ENCODE measurements at regions not wholly inside any gene's neighbourhood (a gene's known extent, or its start where the extent isn't known, plus 50 kb on each side); places are given as distances from the start of the nearest gene placed in this dataset.
"Not testable (repeated sequence)": the region's sequence is repeated elsewhere in the genome, so short reads cannot be mapped to it uniquely, and the experiment has no call there.

GRCh38 chr3:102905811-102906210, 471.0 kb downstream of the ZPLD1 start:
- DNase-seq (ENCODE audit: low read depth, low spot score), result no peak

- DNase-seq (ENCODE audit: low read depth, low spot score), result no peak
Measured at GRCh38 chr3:102906818-102907217, 472.0 kb downstream of the ZPLD1 start.

DNA sequence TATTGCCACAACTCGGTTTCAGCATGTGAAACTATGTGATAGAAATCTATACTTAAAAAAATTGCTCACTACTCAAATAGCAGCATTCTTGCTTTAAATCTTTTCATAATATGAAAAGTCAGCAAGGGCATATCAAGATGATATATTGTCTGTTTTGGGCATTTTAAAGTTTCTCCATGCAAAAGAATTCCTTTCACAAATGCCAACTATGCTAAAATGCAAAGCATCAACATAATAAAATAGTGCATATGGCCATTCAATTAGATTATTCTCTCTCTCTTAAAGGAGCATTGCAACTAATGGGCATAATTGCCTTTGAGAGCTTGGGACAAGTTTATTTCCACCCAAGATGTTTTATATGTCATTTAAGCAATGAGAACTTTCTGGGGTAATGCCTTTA, 475.1 kb downstream of the ZPLD1 start:
- DNase-seq (ENCODE audit: low read depth, low spot score), result no peak

DNA sequence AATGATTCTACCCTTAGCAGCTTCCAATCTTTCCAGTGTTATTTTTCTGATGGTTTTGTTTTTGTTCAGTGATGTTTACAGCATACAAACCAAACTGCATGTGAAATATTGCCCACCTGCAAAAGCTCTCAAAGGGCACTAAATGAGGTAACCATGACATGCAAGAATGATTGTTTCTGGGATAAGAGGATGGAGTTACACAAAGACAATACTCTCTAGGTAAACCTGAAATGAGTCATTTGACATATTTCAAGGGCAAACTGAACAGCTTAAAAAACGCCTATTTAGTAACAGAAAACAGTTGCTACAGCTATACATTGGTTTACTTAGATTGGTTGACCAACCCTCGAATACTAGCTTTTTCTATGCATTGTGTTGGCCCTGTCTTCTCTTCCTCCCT, 481.7 kb downstream of the ZPLD1 start:
- DNase-seq (ENCODE audit: low read depth, low spot score), result no peak

DNA sequence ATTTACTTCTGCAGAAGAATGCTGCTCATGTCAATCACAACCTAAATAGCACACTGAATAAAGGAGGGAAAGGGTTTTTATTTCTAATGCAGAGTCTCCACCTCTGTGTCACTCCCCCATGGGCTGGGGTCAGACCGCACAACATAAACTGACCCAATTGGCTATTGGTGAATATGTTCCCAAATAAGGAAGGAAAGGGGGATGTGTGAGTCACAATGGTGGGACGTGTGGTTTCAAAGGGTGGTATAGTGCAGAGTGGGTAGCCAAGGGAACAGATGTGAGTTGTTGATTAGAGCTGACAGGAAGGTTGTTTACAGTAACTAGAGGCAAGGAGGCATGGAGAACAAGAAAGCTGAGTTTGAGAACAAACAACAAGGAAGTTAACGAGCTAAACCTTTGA, 491.8 kb downstream of the ZPLD1 start:
- DNase-seq (ENCODE audit: low read depth, low spot score), result no peak

GRCh38 chr3:102933377-102933776, 498.6 kb downstream of the ZPLD1 start:
- DNase-seq (ENCODE audit: low read depth, low spot score), result no peak

GRCh38 chr3:102936511-102937045, 501.8 kb downstream of the ZPLD1 start:
- no peak for DNase-seq (ENCODE audit: low read depth, low spot score)

GRCh38 chr3:102941786-102942185, 507.0 kb downstream of the ZPLD1 start:
- DNase-seq (ENCODE audit: low read depth, low spot score), result no peak

- not testable (repeated sequence) for DNase-seq (ENCODE audit: low read depth, low spot score)
Measured at GRCh38 chr3:102946445-102946844, 511.6 kb downstream of the ZPLD1 start.

DNA sequence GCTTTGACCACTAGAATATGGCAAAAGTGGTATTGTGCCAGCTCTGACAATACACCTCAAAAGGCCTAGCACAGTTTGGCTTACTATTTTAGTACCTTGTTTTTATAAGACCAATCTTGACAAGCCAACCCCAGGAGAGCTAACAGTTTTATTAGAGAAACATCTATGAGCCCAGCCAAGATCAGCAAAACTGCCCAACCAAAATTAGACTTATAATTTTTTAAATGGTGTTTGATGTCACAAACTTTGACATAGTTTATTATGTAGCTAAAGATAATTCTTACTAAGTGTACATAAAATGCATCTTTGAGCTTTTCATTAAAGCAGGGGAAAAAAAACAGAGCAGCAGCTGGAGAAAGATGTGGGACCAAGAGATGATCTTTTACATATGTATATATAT, 537.5 kb downstream of the ZPLD1 start:
- DNase-seq (ENCODE audit: low read depth, low spot score), result no peak

DNA sequence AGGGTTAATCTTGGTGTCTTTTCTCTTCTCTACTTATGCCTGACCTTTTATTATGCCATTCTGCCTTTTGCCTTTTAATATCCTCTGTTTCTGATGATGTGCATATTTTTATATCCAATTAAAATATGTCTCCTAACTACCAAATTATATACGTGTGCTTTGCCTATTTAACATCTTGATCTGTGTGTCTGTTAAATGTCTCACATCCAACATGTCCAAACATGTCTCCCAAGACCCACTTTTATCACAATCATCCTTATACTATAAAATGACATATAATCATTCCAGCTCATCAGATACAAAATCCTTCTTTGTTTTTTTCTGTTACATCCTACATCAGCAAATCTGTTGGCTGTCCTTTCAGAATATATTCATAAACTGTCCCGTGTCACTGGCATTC, 539.5 kb downstream of the ZPLD1 start:
- DNase-seq (ENCODE audit: low read depth, low spot score), result no peak

DNA sequence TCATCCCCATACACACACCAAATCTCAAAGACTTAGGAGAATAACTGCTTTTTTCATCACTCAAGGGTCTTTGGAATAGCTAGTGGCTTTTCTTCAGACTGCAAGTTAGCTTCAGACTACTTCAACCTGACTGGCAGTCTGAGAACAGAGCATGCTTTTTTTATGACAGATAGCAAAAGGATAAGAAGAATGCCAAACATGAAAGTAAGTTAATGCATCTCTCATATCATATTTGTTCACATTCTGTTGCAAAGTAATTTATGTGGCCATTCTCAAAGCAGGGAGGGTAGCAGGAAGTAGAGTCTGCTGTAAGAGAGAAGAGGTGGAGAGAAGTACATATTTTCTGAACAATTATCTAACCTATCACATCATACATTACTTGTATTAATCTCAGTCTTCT, 544.4 kb downstream of the ZPLD1 start:
- DNase-seq (ENCODE audit: low read depth, low spot score), result no peak

DNA sequence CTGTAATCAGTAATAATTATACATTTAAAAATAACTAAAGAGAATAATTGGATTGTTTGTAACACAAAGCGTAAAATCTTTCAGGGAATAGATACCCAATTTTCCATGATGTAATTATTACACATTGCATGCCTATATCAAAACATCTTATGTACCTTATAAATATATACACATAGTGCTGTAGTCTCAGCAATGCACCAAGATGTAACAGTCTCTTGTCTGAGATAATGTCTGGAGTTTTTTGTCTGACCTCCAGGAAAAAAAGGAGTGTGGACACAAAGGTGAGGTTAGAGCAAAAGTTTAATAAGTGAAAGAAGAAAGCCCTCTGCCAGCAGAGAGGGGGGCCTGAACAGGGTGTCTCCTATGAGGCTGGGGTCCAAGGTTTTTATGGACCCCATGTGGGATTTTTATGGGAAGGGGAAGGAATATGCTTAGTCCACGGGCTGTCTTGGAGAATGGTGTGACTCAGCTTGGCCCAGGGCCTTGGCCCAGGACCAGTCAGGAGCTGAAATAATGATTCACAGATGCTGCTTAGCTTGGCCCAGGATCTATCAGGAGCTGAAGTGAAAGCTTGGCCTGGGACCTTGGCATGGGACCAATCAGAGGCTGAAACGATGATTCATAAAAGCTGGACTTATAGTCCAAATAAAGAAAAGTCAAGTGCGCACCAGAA, 545.0 kb downstream of the ZPLD1 start:
- DNase-seq (ENCODE audit: low read depth, low spot score), result no peak

DNA sequence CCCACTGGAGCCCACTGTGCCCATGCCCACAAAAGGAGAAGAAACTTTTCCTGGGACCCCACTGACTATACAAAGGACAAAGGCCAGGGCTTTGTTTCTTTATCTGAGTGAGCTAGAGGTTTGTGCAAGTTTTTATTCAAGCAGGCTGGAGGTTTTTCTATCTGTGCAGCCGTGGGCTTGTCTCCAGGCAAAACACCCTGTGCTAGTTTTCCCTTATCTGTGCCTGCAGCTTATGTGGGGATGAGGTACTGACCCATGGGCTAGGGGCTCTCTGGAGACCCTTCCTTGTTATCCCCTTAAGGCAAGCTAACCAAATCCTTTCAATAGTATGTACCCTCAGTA, 545.5 kb downstream of the ZPLD1 start:
- no peak for DNase-seq (ENCODE audit: low read depth, low spot score)

DNA sequence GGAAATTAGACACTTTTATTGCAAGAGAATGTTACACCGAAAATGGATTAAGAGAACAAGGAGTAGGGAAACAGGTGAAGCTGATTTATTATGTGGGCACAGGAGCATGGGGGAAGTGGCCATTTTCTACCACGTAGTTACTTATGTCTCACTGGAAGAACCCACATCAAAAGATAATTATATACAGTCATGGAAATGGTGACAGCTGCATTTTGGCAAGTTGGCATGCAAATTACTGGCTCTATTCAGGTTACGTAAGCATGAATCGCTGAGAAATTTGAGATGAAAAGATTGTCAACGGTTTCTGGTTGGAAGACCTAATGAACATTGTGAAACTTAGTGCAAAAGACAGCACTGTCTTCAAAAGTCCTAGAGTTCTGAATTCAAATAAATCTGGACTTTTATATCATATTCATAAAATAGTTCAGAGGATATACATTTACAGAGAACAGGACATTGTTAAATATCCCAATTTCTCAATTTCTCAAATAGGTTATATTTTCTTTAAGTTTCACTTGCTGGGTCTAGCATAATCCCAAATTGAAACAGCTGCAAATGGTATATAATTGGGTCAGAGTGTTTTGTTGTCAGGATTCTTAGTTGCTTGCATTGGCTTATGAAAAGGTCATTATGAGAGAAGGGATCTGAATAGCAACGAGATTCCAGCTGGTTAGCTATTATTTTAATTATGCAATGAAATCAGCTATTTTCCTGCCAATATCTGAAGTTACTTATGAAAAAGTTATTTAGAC, 567.8 kb downstream of the ZPLD1 start:
- DNase-seq (ENCODE audit: low read depth, low spot score), result no peak

- no peak for DNase-seq (ENCODE audit: low read depth, low spot score)
Measured at GRCh38 chr3:103006526-103007183, 571.8 kb downstream of the ZPLD1 start.

- no peak for DNase-seq (ENCODE audit: low read depth, low spot score)
Measured at GRCh38 chr3:103009609-103010008, 574.8 kb downstream of the ZPLD1 start.

DNA sequence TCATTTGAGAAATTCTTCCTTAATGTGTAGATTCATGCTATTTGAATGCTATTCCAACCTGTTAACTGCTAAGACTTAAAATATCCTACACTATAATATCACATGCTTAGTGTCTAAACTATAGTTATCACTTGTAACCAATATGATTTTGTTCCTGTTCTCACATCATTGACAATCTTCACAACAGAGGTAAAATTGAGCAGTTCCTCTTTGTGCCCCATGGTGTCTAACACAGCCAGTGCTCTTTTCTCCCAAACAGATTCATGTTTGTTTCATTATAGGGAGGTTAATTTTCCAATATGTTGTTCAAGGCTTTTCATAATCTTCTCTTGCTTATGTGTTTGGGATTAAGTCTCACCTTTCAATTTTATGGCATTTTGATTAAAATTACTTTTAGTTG, 591.1 kb downstream of the ZPLD1 start:
- no peak for DNase-seq (ENCODE audit: low read depth, low spot score)

GRCh38 chr3:103033841-103034240, 599.0 kb downstream of the ZPLD1 start:
- DNase-seq (ENCODE audit: low read depth, low spot score), result no peak

GRCh38 chr3:103047640-103048039, 612.8 kb downstream of the ZPLD1 start:
- no peak for DNase-seq (ENCODE audit: low read depth, low spot score)

- no peak for DNase-seq (ENCODE audit: low read depth, low spot score)
Measured at GRCh38 chr3:103048068-103048722, 613.4 kb downstream of the ZPLD1 start.

- DNase-seq (ENCODE audit: low read depth, low spot score), result no peak
Measured at GRCh38 chr3:103052236-103052830, 617.5 kb downstream of the ZPLD1 start.

Measured in pulmonary artery endothelial cell (primary cell).